Stimulated activated naive CD8-positive, alpha-beta T cell treated with anti-CD3 and anti-CD28 coated beads, Interleukin-15, Interleukin-2, amounts not matched to agents 100 U/mL and 50 U/mL, for 24 hours (primary cell): ENCODE measurements at regions not wholly inside any gene's neighbourhood (a gene's known extent, or its start where the extent isn't known, plus 50 kb on each side); places are given as distances from the start of the nearest gene placed in this dataset.
"Not testable (repeated sequence)": the region's sequence is repeated elsewhere in the genome, so short reads cannot be mapped to it uniquely, and the experiment has no call there.

Experiments
- ATAC-seq: fragments of 150-1000 bp; cut with Tn5 transposase; one replicate; pipeline ENCODE4 v1.10.0; 2021
- DNase-seq: peaks from one replicate; pipeline ENCODE4 v3.0.0; 2021

DNA sequence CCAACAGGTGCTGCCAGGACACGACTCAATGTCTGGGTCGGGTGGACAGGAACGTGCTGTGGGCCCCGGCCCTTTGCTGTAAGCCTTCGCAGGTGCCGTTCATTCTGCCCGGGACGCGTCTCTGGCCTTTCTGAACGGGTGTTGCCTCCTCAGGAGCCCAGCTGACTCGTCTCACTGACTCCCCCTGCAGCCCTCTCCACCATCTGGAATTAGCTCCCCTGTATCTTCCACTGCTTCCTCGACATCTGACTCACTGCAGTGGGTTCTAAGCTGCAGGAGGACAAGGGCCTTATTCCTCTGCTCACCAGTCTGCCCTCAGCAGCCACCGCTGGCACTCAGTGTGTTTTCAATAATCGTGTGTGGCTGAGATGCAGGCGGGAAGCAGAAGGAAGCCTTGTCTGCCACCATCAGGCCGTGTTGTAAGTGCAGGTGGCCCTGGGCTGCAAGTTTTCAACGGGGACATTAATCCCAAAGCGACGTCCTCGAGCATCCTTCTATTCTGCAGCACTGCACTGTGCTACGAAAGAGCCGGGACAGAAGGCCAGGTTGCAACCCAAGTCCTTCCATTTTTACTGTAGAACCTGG, 256.2 kb downstream of the FOXL1 start:
- DNase-seq: no peak
- ATAC-seq: no peak

- DNase-seq (no peak), ATAC-seq (no peak)
Measured at GRCh38 chr16:86835982-86836381, 257.6 kb downstream of the FOXL1 start.

DNA sequence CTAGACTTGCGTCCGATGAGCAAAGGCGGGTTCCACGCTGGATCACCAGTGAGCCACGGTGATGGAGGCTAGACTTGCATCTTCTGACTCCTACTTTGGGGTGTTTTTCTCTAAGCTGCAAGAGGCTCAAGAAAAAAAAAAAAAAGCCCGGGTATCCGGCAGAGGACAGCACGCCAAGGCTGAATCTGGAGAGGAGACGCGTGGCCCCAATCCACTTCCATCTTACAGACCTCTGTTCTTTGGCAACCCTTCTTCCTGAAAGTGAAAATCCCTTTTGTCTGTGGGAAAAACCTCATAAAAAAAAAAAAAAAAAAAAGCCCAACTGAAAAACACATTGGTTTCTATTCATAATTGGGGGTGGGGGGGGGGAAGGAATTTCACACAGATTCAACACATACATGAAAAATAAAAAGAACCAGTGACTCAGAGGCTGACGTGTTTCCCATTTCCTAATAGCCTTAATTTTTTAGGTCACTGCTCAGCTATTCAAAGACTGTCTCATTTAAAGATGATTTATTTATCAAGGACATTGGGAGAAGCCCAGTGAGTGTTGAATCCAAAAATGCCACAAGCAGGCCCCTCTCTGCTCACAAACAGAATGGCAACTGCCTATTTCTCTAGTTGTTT, 258.3 kb downstream of the FOXL1 start:
- no peak for ATAC-seq
- no peak for DNase-seq

DNA sequence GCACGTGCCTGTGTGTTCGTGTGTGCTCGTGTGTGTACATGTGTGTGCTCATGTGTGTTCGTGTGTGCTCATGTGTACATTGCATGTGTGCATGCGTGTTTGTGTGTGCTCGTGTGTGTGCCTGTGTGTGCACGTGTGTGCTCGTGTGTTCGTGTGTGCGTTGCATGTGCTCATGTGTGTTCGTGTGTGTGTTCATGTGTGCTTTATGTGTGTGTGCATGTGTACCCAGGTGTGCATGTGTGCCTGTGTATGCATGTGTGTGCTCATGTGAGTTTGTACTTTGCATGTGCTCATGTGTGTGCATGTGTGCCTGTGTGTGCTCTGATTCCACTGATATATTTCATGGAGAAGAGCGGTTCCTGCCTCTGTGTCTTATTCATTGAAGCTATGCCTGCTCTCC, 265.5 kb downstream of the FOXL1 start:
- DNase-seq: no peak
- no peak for ATAC-seq

GRCh38 chr16:86844695-86845094, 266.3 kb downstream of the FOXL1 start:
- ATAC-seq: no peak
- no peak for DNase-seq

GRCh38 chr16:86846136-86846535, 267.8 kb downstream of the FOXL1 start:
- ATAC-seq (no peak), DNase-seq (no peak)

- ATAC-seq: no peak
- DNase-seq: no peak
Measured at GRCh38 chr16:86848821-86849220, 270.5 kb downstream of the FOXL1 start.

DNA sequence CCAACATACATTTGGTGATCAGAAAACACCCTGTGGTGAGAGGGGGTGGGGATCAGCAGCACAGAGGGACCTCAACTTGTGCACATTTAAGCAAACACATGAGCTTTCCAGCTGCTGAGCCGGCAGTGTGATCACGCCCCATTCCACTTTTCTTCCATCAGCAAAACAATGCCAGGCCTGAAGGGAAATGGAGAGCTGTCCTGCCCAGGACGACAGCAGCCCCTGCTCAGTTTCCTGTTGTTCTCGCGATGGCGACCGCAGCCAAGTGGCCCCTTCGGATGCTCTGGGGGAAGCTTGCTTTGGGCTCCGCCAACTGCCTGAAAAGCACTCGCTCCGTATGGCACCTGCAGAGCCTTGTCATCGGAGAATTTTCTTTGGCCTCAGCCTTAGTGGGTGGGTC, 272.3 kb downstream of the FOXL1 start:
- DNase-seq (no peak), ATAC-seq (no peak)

DNA sequence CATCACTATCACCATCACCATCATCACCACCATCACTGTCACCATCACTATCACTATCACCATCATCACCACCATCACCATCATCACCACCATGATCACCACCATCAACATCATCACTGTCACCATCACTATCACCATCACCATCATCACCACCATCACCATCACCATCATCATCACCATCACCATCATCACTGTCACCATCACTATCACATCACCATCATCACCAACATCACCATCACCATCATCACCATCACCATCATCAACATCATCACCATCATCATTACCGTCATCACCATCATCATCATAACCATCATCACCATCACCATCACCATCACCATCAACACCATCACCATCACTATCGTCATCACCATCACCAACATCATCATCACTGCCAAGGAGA, 273.8 kb downstream of the FOXL1 start:
- DNase-seq: no peak
- ATAC-seq: no peak

- no peak for ATAC-seq
Measured at GRCh38 chr16:86854058-86854621, 275.8 kb downstream of the FOXL1 start.

DNA sequence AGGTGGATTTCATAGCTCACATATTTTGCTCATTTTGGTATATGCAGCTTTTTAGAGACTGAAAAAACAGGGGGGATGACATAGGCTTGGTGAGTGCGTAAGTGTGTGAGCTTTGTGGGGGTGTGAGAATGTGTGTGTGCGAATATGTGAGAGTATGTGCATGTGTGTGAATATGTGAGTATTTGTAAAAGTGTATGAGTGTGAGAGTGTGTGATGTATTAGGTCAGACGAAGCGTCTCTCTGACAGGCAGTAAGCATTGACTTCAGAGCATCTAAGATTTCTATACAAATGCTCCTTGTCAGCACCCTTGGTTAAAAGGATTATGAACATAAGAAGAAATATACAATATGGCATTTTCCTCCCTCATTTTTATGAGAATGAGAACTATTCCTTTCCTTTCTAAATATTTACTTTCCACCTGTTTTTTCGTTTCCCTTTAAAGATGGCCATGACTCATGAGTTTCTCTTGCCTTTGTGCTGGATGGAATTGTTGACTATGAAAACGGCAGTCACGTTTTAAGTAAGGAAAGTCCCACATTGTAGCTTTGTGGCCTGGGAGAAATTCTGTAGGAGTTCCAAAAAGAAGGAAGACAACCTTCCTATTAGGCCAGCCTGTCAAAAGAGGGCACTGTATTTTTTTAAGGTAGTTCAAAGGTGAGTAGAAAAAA, 276.4 kb downstream of the FOXL1 start:
- ATAC-seq (no peak), DNase-seq (no peak)

More at GRCh38 chr16:86854058-86854621, 275.8 kb downstream of the FOXL1 start:
- DNase-seq: no peak

GRCh38 chr16:86856946-86857586, 278.7 kb downstream of the FOXL1 start:
- DNase-seq: no peak
- ATAC-seq: no peak

- DNase-seq (no peak), ATAC-seq (no peak)
Measured at GRCh38 chr16:86857807-86858206, 279.5 kb downstream of the FOXL1 start.

DNA sequence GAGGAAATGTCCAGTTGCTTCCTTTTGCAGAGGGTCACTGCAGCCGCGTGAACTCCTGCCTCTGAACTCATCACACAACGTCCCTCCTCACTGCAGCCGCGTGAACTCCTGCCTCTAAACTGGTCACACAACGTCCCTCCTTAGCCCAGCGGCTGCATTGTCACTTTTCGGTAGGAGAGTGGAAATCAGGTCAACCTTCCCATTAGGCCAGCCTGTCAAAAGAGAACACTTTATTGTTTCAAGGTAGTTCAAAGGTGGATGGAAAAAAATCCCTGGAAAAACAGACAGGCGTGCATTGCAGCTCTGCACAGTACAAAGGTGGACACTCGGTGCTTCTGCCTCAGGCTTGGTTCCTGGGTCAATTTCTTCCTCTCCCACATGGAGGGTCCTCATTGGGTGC, 280.2 kb downstream of the FOXL1 start:
- ATAC-seq (no peak), DNase-seq (no peak)

DNA sequence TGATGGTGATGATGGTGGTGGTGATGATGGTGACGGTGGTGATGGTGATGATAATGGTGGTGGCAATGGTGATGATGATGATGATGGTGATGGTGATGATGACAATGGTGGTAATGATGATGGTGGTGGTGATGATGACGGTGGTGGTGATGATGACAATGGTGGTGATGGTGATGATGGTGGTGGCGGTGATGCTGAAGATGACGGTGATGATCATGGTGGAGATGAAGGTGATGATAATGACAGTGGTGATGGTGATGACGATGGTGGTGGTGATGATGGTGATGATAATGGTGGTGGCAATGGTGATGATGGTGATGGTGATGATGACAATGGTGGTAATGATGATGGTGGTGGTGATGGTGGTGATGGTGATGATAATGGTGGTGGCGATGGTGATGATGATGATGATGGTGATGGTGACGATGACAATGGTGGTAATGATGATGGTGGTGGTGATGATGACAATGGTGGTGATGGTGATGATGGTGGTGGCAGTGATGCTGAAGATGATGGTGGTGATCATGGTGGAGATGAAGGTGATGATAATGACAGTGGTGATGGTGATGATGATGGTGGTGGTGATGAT, 283.0 kb downstream of the FOXL1 start:
- ATAC-seq, DNase-seq: not testable (repeated sequence)

DNA sequence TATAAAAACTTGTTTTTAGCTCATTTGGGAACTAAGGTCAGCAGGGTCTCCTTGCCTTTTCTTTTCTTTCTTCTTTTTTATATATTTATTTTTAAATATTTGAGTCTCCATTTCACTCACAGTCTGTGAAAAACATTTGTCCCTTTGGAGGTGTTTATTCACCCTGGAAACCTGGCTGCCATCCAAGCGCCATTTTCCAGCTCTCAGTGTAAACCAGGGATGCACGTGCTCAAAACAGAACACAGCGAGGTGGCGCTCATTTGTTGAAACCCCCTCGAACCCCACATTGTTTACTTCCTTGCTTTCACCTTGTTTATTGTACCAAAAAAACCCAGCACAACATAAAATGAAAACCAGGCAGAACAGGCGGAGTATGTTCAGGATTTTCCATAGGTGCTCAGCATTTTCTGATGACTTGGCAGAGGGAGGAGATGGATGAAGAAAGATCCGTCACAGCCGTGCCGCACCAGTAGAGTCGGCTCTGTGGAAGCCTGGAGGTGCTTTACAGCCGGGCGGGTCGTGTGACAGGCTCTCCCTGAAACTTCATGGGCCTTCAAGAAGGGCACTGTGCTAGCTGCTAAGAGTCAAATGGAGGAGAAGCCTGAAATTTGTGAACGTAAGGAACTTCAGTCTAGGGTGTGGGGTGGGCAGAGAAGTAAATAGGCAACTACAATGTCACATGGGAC, 284.4 kb downstream of the FOXL1 start:
- DNase-seq (no peak), ATAC-seq (no peak)

DNA sequence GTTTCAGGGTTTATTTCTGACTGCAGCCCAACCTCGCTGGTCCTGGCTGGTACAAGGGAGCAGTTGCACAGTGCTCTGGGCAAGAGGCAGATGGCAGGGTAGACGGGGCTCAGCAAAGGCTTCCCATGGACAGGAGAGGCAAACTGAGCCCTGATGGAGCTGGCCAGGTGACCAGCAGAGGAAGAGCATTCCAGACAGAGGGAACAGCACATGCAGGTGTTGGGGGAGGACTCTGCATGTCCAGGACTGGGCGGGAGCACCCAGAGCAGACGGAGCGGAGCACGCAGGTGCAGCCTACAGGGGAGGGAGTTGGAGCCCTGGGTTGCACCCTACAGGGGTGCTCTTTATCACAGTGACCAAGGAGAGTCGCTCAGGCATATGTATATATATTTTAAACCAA, 285.3 kb downstream of the FOXL1 start:
- ATAC-seq (no peak), DNase-seq (no peak)

GRCh38 chr16:86864586-86864985, 286.2 kb downstream of the FOXL1 start:
- no peak for ATAC-seq
- DNase-seq: no peak

DNA sequence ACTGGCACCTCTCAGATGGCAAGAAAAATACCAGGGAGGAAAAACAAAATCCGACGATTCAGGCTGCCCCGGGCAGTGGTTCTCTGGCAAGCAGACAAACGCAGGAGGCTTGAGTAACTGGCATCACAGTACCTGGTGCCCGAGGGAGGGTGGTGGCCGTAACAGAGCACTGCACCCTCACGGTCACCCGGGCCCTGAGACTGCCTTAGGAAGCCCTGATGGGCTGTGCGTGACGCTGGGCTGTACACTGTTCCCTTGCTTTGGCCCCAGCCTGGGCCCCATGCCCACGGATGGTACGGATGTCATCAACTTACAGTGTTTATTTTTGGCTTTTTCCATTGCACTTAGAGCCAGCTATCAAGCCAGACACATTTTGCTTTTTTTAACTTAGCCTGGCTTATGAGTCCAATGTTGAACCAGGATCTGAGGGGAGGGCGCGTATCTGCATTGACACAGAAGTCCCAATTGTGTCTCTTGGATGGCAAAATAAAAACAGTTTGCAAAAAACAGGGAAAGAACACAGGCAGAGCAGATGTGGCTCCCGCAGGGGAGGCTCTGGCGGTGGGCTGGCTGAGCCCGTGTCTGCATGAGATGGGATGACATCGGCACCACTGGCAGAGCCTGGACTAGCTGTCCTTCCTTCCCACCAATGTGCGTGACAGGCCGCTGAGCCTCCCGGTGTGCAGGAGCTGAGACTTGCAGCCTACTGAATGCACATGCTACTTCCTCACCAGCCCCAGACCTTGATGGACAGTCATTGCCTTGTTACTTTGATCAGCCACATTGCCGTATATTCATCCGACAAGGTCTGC, 287.7 kb downstream of the FOXL1 start:
- ATAC-seq: no peak
- no peak for DNase-seq

GRCh38 chr16:86866986-86867722, 288.8 kb downstream of the FOXL1 start:
- DNase-seq: no peak
- no peak for ATAC-seq
